ENCODE measurements at regions not wholly inside any gene's neighbourhood (a gene's known extent, or its start where the extent isn't known, plus 50 kb on each side); places are given as distances from the start of the nearest gene placed in this dataset.

- H3K27me3 ChIP-seq (ENCODE audit: control insufficient read depth, extremely low read depth, insufficient read depth, low read length): no peaks in the 10 kb centered on the region
- H3K27ac ChIP-seq (ENCODE audit: control insufficient read depth, insufficient read depth, low read length): no peak overlapping the region
- no peak overlapping the region for H2AFZ ChIP-seq (ENCODE audit: control insufficient read depth, low read length)
- TF ChIP-seq EZH2 (IDR thresholded peaks at IDR 0.05; ENCODE audit: low read length) (no peak), CTCF (optimal IDR thresholded peaks at IDR 0.05 in 1 of 3, IDR thresholded peaks at IDR 0.05 in 1 of 3, conservative IDR thresholded peaks at IDR 0.05 in 1 of 3; ENCODE audit: extremely low read depth in 1 of 3, insufficient read depth in 2 of 3, low read length in 3 of 3) (no peak)
- FAIRE-seq (no peak), DNase-seq (ENCODE audit: low read depth, low spot score) (no peak)
- no peaks in the 10 kb centered on the region for H4K20me1 ChIP-seq (ENCODE audit: control insufficient read depth, extremely low read depth, insufficient read depth, low read length)
- H3K79me2 ChIP-seq (ENCODE audit: control insufficient read depth, insufficient read depth, low read length): no peaks in the 10 kb centered on the region
- H3K9me3 ChIP-seq (ENCODE audit: control insufficient read depth, low read depth, low read length): no peaks in the 10 kb centered on the region
- no peak overlapping the region for H3K4me3 ChIP-seq (ENCODE audit: control insufficient read depth in 2 of 3, extremely low read depth in 1 of 3, insufficient read depth in 2 of 3, low read depth in 1 of 3, low read length in 3 of 3)
- no peaks in the 10 kb centered on the region for H3K36me3 ChIP-seq (ENCODE audit: control insufficient read depth in 2 of 2, extremely low read depth in 1 of 2, insufficient read depth in 2 of 2, low read length in 2 of 2)
- H3K4me2 ChIP-seq (ENCODE audit: control insufficient read depth, extremely low read depth, insufficient read depth, low read depth, low read length): no peak overlapping the region
- H3K9ac ChIP-seq (ENCODE audit: control insufficient read depth, extremely low read depth, insufficient read depth, low read length): no peak overlapping the region
- dilution Hi-C loops (cut with MboI; ENCODE audit: extremely low pct_ligation_motif_present, low sequenced_read_pairs): no loop called here
- no peaks in the 10 kb centered on the region for H3K9me1 ChIP-seq (ENCODE audit: control insufficient read depth, extremely low read depth, insufficient read depth, low read length)
- no peaks in the 10 kb centered on the region for H3K4me1 ChIP-seq (ENCODE audit: control insufficient read depth, extremely low read depth, insufficient read depth, low read length)
Measured at GRCh38 chr6:164561656-164562055, 747.7 kb downstream of the C6orf118 start.

GRCh38 chr6:164554700-164555476, 754.5 kb downstream of the C6orf118 start:
- Histone ChIP-seq H3K36me3 (ENCODE audit: control insufficient read depth in 2 of 2, extremely low read depth in 1 of 2, insufficient read depth in 2 of 2, low read length in 2 of 2) (no peaks in the 10 kb centered on the region), H3K9me1 (ENCODE audit: control insufficient read depth, extremely low read depth, insufficient read depth, low read length) (no peaks in the 10 kb centered on the region), H2AFZ (ENCODE audit: control insufficient read depth, low read length) (no peak overlapping the region), H3K27ac (ENCODE audit: control insufficient read depth, insufficient read depth, low read length) (no peak overlapping the region), H3K4me1 (ENCODE audit: control insufficient read depth, extremely low read depth, insufficient read depth, low read length) (no peaks in the 10 kb centered on the region), H3K79me2 (ENCODE audit: control insufficient read depth, insufficient read depth, low read length) (no peaks in the 10 kb centered on the region), H3K9ac (ENCODE audit: control insufficient read depth, extremely low read depth, insufficient read depth, low read length) (no peak overlapping the region), H4K20me1 (ENCODE audit: control insufficient read depth, extremely low read depth, insufficient read depth, low read length) (no peaks in the 10 kb centered on the region), H3K4me2 (ENCODE audit: control insufficient read depth, extremely low read depth, insufficient read depth, low read depth, low read length) (no peak overlapping the region), H3K4me3 (ENCODE audit: control insufficient read depth in 2 of 3, extremely low read depth in 1 of 3, insufficient read depth in 2 of 3, low read depth in 1 of 3, low read length in 3 of 3) (no peak overlapping the region), H3K9me3 (ENCODE audit: control insufficient read depth, low read depth, low read length) (no peaks in the 10 kb centered on the region), H3K27me3 (ENCODE audit: control insufficient read depth, extremely low read depth, insufficient read depth, low read length) (no peaks in the 10 kb centered on the region)
- no peak for TF ChIP-seq EZH2 (IDR thresholded peaks at IDR 0.05; ENCODE audit: low read length)
- no peak for TF ChIP-seq CTCF (optimal IDR thresholded peaks at IDR 0.05 in 1 of 3, IDR thresholded peaks at IDR 0.05 in 1 of 3, conservative IDR thresholded peaks at IDR 0.05 in 1 of 3; ENCODE audit: extremely low read depth in 1 of 3, insufficient read depth in 2 of 3, low read length in 3 of 3)
- dilution Hi-C loops (cut with MboI; ENCODE audit: extremely low pct_ligation_motif_present, low sequenced_read_pairs): no loop called here
- DNase-seq (ENCODE audit: low read depth, low spot score) (no peak), FAIRE-seq (no peak)

All from keratinocyte (primary cell).